Left renal pelvis (tissue), 4 donors: ENCODE measurements at regions not wholly inside any gene's neighbourhood (a gene's known extent, or its start where the extent isn't known, plus 50 kb on each side); places are given as distances from the start of the nearest gene placed in this dataset.
A peak's percentile ranks its signal among the peaks of the same experiment; 100 is the strongest.

Experiments
- DNase-seq, 4 donors: peaks; one replicate each; pipeline ENCODE4 v3.0.0-alpha.2; 2013; ENCODE audit warnings: low read depth in 4 of 4, low spot score in 3 of 4

DNA sequence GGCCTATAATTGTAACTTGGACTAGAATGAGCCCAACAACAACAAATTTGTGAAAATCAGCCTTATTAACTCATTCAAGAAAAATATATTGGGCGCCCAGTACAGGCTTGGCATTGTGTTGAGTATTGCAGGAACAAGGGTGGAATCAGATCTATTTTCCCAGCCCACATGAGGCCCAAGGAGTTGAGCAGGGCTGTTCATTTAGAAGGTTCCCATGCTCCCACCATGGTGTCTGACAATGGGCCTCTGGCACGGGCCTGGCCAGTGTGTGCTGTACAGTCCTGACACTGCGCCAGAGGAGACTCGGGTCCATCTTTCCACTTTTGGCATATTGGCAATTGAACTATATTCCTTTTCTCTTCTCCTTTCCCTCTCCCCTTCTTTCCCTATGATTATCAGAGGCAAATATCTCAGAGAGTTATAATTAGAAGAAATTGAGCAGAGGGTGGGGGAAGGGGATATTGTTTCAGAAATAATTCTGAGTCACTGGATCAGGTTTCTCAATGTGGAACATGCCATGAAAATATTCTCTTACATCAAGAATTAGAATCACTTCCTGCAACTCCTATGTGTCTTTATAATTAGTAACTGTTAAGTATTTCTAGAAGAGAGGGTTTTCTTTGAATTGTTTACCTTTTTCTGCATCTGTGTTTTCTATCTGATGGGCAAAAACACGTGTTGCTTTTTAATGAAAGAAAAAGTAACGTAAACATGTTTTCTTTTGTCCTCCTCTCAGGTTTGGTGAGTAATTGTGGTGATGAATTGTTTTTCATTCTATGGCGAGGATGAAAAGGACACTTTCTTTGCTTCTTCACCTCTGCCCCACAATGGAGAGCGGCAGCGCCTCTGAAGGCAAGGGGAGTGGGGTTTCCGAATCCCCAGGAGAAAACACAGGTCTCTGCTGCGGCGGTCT lies 209.4 kb downstream of the FOXA2 start:
- DNase-seq, result no peak

DNA sequence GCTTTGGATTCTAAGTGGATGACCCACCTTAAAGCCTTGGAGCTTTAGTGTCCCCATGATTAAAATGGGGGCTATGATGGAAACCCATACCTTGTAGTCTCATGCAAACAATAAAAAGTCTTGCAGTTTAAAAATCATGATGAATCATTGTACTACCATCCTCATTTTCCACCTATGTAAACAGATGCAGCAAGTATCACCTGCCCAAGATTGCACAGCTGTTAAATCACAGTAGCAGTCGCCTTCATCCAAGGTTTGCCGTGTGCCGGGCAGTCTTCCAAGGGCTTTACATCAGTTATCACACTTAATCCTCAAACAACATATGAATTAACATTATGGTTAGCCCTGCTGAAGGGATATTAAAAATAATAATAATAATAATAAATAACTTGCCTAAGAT lies 210.3 kb downstream of the FOXA2 start:
- DNase-seq, result no peak

DNA sequence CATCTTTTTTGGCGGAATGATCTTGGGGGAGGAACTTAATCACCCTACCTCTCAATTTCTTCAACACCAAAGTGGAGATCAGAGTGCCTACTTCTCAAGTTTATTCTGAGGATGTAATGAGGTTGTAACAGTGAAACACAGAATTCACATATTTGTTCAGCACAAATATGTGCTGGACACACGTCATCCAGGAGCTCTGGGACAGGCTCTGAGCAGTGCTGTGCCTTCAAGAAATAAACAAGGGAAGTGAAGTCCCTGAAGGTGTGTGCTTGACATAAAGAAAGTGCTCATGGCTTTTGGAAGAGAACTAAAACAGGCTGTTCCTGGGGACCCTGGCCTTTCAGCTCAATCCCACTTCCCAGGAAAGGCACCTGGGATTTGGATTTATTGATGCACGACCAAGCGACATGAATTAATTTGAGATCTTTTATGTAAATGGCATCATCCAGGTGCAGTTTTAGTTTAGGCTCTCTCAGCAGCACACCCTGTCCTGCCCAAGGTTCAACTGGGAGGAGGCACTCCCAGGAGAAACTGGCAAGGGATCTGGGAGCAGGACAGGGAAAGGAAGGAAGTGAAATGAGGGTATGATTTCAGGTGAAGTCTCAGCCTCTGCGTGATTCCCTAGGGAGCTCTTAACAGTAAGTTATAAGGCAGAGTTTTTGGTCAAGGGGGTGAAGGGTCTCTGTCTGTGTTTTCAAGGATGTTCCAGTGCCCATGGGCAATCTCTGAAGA lies 211.0 kb downstream of the FOXA2 start:
- DNase-seq, result no peak

DNA sequence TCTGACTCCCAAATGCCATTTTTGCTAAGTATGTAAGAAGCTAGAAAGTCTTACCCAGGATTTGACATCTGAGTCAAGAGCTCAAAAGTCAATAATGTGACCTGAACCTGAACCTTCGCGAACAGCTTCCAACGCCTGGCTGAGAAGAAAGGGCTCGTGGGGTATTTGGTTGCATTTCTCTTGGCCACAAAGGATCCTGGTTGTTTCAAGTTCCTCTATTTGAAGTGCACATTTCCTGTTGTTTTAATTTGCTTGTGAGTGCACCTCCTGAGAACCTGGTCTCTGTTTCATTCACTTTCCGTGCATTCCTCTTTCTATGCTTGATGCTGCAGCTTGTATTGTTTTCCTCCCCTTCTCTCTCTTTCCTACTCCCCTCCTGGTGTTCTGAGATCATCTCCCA lies 212.5 kb downstream of the FOXA2 start:
- no peak for DNase-seq

DNA sequence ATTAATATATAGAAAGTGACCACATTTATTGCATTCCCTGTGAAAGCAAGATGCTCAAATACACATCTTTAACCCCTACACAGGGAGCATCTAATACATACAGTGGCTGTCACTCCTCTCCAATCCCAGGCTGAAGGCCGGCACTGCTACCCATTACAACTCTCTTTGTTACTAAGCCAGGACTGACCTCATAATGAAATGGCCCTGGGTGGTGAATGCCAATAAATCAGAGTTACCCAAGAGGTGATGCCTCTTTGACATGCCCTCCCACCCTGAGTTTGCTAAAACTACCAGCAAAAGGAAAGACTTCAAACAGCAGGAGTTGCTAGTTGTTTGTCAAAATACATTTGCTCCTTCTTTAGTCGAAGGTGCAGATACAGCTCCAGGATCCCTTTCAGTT lies 214.2 kb downstream of the FOXA2 start:
- DNase-seq, result no peak

DNA sequence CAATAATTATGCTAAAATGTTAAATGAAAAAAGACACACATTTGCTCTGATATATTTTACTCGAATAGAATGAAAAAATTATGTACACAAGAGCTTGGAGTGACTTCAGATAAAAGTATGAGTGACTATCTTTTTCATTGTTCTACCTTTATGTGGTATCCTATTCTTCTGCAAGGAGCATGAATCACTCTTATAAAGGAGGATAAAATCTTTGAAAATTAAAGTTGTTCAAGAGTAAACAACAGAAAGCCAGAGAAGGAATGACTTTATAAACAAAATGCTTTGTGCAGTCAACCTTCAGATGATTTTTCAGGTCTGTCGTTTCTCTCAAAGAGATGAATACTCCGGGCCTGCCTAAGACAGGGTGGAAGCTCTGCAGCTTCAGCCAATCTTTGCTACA lies 215.3 kb downstream of the FOXA2 start:
- no peak for DNase-seq

DNA sequence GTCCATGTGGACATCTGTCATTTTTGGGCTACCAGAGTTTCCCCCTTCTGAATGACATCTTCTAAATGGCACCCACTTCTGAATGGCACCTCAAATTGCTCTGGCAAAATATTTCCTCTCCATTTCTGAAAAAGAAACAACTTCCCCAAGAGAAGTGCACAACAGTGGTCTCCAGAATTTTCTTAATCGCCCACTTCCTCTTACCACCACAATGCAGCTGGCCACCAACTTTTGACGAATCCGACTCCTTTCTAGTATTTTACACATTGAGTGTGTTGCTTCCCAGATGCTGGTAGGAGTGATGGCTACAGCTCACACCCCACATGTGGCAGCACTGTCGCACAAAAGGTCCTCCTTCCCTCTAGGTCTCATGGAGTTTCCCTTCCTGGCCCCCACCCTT lies 216.1 kb downstream of the FOXA2 start:
- DNase-seq, result no peak

DNA sequence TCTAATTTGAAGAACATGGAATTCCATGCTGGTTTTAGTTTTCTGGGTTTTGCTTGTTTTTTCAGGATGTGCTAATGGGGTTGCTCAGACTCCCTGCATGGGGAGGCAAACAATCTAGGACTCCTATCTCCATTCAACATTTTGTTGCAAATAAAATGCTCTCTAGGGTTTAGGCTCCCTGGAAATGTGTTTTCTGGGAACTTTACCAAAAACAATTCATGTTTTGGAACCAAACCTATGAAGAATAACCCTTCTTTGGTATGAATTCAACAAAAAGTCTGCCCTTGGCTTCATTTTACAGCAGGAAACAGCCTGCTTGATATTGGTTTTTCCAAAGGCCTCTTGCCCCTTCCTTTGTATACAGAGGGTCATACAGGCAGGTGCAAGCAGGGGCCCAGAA lies 217.7 kb downstream of the FOXA2 start:
- DNase-seq, result no peak

DNA sequence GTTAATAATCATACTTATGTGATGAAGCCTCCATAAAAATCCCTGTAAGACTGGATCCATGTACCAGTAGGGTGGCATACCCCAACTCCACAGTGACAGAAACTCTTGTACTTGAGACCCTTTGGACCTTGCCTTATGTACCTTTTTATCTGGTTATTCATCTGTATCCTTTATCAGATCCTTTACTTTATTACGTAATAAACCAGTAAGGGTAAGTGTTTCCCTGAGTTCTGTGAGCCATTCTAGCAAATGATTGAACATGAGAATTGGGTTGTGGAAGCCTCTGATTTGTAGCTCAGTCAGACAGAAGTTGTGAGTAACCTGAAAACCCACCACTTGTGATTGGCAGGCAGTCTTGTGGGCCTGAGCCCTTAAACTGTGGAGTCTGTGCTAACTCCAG lies 229.7 kb downstream of the FOXA2 start:
- DNase-seq, result no peak

DNA sequence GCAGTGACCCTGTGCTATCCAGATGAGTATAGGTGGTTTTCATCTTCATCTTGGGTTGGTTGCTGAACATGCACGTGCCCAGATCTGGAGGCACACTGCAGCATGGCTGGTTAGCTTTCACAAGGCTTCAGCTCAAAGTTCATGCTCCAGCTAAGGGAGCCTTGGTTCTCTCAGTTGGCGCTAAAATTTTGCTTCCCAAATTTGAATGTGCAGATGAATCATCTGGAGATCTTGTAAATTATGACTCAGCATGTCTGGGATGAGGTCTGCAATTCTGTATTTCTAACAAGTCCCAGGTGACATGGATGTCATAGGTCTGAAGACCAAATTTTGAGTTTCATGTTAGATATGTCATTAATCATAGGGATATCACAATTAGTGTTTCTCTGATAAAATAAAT lies 230.8 kb downstream of the FOXA2 start:
- DNase-seq, result no peak

DNA sequence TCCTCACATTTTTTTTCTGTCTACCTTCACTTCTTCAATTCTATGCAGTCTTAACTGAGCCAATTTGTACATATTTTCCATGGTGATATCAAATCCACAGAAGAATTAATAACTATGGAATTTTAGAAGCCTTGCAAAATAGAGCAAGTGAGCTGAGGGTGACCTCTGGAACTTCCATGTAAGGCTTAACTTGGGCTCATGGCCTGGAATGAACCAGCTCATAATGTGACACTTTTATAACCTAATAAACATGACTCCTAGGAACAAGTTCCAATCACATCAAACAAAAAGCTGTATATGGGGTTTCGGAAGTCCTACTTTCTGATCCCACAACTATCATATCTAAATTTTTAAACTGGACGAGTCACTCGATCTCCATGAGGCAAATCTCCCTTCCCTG lies 232.4 kb downstream of the FOXA2 start:
- DNase-seq, result no peak

DNA sequence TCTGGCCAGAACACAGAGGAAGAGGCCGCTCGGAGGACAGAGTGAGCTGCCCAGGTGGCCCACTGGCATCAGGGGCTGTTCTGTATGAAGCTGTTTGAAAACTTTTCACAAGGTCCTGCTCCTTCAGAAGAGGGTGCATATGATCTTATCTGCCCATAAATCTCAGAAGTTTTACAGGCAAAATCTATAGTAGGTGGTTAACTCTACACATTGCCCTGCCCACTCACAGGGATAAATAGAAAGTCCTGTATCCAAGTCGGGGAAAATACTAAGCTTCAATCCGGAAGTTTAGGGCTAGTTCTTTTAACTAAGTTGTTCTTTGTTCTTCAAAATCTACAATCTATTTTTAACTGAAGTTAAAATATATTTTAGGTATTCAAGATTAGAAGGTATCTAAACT lies 233.7 kb downstream of the FOXA2 start:
- DNase-seq, result no peak

DNA sequence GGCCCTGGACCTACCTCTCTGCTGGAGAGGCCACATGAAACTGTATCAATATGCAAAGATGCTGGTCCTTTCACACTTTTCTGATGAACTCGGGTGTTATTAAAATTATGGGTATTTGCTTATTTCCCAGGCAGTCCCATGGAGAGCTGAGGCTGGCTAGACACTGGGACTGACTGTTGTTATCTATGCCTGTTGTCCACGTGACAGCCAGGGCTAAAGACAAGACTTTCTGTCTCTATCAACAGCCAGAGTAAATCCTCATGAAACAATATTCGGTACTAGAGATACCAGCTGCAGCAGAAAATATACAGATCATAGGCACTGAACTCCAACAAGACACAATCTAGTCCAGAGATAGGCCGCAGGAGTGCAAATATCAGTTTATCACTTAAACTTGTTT lies 236.4 kb downstream of the FOXA2 start:
- DNase-seq, result no peak

DNA sequence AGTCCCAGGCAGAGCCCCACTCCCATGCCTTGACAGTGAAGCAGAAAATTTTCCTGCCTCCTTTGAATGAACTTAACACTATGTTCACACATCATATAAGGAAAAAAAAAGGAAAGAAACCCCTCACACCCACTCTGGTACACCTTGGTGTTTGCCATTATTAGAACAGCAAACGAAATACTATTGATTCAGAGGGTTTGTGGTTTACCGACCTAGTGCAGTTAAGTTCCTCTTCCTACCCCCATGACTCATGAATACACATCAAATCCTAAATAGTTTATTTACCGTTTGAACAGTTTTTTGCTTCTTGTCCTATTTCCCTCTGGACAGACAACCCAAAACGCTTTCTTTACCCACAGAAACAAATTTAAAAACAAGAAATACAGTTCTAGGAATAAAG lies 237.7 kb downstream of the FOXA2 start:
- no peak for DNase-seq

DNA sequence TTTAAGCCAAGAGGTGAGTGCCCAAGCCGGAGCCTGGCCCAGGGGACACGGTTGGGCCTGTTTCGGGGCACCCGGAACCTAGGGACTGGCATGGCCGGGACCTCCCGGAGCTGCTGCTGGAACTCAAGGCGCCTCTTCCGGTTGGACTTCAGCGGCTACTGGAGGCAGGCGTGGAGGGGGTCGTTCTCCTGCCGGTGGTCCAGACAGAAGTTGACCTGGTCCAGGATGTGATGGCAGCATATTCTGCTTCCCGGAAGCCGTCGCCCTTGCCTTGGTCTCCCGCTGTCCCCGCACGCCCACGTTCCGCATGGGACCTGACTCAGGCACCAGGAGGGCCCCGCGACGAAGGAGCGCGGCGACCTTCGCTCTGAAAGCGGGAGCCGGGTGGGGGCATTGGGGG lies 240.8 kb downstream of the FOXA2 start:
- DNase-seq, result no peak

DNA sequence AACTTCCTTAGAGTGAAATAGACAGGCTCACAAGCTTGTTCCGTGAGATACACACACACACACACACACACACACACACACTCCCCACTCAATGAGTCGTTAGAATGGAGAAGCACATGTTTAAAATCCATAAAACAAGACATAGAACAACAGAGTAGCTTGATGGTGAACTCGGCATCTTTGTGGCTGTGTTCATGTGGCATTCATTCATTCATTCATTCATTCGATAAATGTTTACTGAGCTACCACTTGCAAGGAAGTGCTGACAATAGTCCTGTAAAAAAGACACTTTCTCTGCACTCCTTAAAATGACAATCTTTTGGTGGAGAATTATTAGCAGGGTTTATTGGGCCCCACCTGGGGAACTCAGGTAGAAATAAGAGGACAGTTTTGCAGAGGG lies 242.0 kb downstream of the FOXA2 start:
- DNase-seq, result no peak

DNA sequence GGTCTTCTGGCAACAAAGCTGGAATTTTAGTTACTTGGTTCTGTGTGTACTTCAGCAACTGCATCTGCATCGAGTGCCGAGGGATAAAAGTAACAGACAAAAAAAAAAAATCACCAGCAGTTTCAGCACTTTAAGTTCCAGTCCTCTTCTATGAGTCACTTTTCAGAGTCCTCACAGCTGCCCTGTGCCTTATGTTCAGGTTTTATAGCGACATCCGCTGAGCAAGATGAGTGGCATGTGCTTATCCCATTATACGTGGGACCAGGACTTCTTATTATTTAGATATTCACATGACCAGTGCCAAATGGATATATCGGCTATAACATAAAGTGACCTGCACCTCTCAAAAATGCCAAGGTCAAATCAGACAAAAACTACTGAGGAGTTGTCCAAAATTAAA lies 242.9 kb downstream of the FOXA2 start:
- DNase-seq, result no peak

DNA sequence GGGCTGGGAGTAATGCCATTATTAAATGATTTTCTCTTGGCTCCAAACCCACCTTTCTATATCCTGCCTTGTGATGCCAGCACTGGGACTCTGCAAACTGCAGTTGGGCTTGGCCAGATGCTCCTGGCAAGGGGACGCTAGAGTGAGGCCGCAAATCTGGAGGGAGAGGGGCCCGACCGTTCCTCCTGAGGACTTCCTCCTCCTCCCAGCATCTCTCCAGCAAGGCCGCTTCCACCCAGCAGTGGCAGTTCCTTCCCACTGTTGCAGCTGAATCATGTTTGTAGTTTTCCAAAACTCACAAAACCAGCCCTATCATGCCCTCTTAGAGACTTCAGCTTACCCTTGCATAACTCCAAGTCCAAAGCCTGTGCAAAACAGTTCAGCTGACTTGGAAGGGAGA lies 244.4 kb downstream of the FOXA2 start:
- DNase-seq, result no peak

DNA sequence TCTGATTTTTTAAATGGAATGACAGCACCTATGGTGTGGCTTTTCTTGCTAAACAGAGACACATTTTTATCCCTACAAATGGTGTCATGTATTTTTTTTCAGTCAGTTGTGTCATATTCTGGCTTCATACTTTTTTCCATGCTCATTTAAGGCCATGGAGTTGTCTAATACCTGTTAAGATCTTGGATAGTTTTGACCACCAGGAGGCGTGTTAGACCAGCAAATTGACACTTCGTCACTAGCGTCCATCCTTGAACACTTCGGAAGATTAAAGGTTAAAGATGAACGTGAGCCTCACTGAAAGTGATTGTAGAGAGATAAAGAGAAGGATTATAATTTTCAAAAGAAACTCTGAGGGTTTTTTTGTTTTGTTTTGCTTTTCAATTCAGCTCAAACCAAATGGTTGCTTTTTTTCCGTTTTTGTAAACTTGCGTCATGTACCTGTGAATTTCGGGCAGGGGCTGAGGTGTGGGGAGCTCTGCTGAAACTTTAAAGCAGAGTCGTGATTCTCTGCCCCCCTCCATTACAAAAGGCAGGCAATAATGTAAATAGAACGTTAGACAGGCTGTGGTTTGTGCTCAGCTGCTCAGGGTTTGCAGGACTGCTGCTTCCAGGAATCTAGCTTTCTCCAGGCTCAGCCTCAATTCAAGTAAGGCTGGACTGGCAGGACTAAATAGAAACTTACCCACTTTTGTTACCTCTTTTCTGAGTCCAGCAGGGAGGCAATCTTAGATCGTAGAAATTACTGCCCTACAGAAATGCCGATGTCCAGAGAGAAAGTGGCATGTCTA lies 245.1 kb downstream of the FOXA2 start:
- DNase-seq, result peak; percentile 18 to 45 (median 40)

DNA sequence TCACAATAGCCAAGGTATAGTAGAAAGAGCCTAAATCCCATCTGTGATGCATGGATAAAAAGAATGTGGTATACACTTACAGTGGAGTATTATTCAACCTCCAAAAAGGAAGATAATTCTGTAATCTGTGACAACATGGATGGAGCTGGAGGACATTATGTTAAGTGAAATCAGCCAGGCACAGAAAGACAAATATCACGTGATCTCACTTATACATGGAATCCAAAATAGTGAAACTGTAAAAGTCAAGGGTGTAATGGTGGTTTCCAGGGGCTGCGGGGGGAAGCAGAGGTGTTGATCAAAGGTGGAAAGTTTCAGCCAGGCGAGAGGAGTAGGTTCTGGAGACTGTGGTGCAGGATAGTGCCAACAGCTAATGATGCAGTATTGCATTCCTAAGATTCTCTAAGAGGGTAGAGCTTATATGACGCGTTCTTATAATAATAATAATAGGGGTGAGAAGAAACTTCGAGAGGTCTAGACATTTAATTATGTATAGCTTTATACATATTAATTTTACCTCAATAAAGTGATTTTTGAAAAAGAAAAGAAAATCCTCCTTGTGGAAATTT lies 246.1 kb downstream of the FOXA2 start:
- no peak for DNase-seq

DNA sequence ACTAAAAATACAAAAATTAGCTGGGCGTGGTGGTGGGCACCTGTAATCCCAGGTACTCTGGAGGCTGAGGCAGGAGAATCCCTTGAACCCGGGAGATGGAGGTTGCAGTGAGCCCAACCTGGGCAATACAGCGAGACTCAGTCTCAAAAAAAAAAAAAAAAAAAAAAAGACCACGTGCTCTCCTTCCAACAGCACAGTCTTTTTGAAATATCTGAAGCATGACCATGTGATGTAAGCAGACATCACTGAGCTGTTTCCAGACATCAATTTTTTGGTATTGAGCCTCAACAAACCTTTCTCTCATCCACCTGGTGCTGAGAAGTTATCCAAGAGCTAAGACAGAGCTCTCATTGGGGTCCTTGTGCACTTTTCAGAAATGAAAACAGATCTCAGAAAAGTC lies 249.2 kb downstream of the FOXA2 start:
- DNase-seq, result no peak
